B cell (primary cell): ENCODE measurements at regions not wholly inside any gene's neighbourhood (a gene's known extent, or its start where the extent isn't known, plus 50 kb on each side); places are given as distances from the start of the nearest gene placed in this dataset.

Source experiments
- ATAC-seq: fragments of 200-7000 bp; cut with Tn5 transposase; one replicate; pipeline ENCODE4 v1.10.0; 2021; ENCODE audit warnings: low read depth, mild to moderate bottlenecking, moderate number of reproducible peaks, moderate library complexity
- CTCF ChIA-PET: fragments of 350-600 bp; sonication (Branson Sonifier 250); formaldehyde crosslinking; loops from one replicate; lab custom pipeline; 2021; ENCODE audit warnings: antibody characterized with exemption, inconsistent platforms; lab: Charles Lee
- POLR2A ChIA-PET: fragments of 350-600 bp; sonication (Branson Sonifier 250); formaldehyde crosslinking; loops from one replicate; lab custom pipeline; 2021; ENCODE audit warnings: antibody characterized with exemption; lab: Charles Lee
- DNase-seq: peaks from one replicate; pipeline ENCODE4 v3.0.0; 2013
- H2AFZ ChIP-seq: 2 replicates; pipeline ENCODE4 v1.6.1; 2012; ENCODE audit warnings: mild to moderate bottlenecking, low read depth, low read length; ENCODE audit not compliant: insufficient read depth, poor library complexity, severe bottlenecking
- H3K27ac ChIP-seq, 2 donors: 1 replicate in 1 of 2; 2 replicates in 1 of 2; pipeline ENCODE4 v1.5.1; 2012 to 2013; ENCODE audit warnings: low read length in 2 of 2, mild to moderate bottlenecking in 2 of 2, moderate library complexity in 1 of 2
- H3K27me3 ChIP-seq, 4 experiments: fragments of 200-600 bp in 1 of 4; sonication (generic) in 1 of 4; replicated peaks in 1 of 4; 1 replicate in 2 of 4; 2 replicates in 2 of 4; pipeline versions ENCODE4 v1.6.1 to v1.7.0; 2013 to 2016; ENCODE audit warnings: low read length in 3 of 4, mild to moderate bottlenecking in 2 of 4, mixed read lengths in 1 of 4, moderate library complexity in 1 of 4; ENCODE audit not compliant: insufficient read depth in 4 of 4, control insufficient read depth in 3 of 4; ENCODE audit errors: control extremely low read depth in 1 of 4
- H3K36me3 ChIP-seq, 2 experiments: replicated peaks in 1 of 2; 1 replicate in 1 of 2; 2 replicates in 1 of 2; pipeline versions ENCODE4 v1.6.1 to v1.7.1; 2013; ENCODE audit warnings: low read length in 1 of 2; ENCODE audit not compliant: insufficient read depth in 2 of 2, control insufficient read depth in 1 of 2; ENCODE audit errors: control extremely low read depth in 1 of 2, extremely low read depth in 1 of 2
- H3K4me1 ChIP-seq, 2 donors: fragments of 200-600 bp in 1 of 2; sonication (generic) in 1 of 2; 1 replicate in 1 of 2; 2 replicates in 1 of 2; pipeline versions ENCODE4 v1.5.1 to v1.6.1; 2013 to 2017; ENCODE audit warnings: low read length in 2 of 2; ENCODE audit not compliant: control insufficient read depth in 2 of 2, insufficient read depth in 2 of 2
- H3K4me2 ChIP-seq: replicated peaks from 2 replicates; pipeline ENCODE3; 2012; ENCODE audit warnings: mild to moderate bottlenecking, low read depth, low read length; ENCODE audit not compliant: poor library complexity, severe bottlenecking
- H3K4me3 ChIP-seq, 5 experiments: fragments of 200-600 bp in 1 of 5; sonication (generic) in 1 of 5; 1 replicate in 3 of 5; 2 replicates in 2 of 5; pipeline versions ENCODE4 v1.5.1 to v1.7.0; 2011 to 2016; ENCODE audit warnings: low read length in 4 of 5, mild to moderate bottlenecking in 4 of 5, low read depth in 2 of 5, control low read depth in 1 of 5, moderate library complexity in 1 of 5; ENCODE audit not compliant: insufficient read depth in 1 of 5; ENCODE audit errors: control extremely low read depth in 1 of 5, extremely low read depth in 1 of 5
- H3K79me2 ChIP-seq: fragments of 200-600 bp; sonication (generic); one replicate; pipeline ENCODE4 v1.6.0; 2016; ENCODE audit warnings: low read length; ENCODE audit not compliant: control insufficient read depth, insufficient read depth
- H3K9ac ChIP-seq: fragments of 200-600 bp; sonication (generic); 2 replicates; pipeline ENCODE4 v1.6.1; 2017; ENCODE audit warnings: mild to moderate bottlenecking, low read length, moderate library complexity
- H3K9me3 ChIP-seq, 3 donors: one replicate each; pipeline versions ENCODE4 v1.6.1 to v1.7.1; 2013; ENCODE audit warnings: low read length in 2 of 3; ENCODE audit not compliant: control insufficient read depth in 2 of 3, insufficient read depth in 1 of 3; ENCODE audit errors: control extremely low read depth in 1 of 3
- H4K20me1 ChIP-seq: 2 replicates; pipeline ENCODE4 v1.6.0; 2012; ENCODE audit warnings: mild to moderate bottlenecking, low read length; ENCODE audit not compliant: insufficient read depth, control insufficient read depth, poor library complexity, severe bottlenecking
- H3K27ac Mint-ChIP-seq: one replicate; pipeline ENCODE4 v1.8.0; 2021; ENCODE audit warnings: mixed read lengths
- H3K27me3 Mint-ChIP-seq: one replicate; pipeline ENCODE4 v1.8.0; 2021; ENCODE audit warnings: mixed read lengths
- H3K4me1 Mint-ChIP-seq: one replicate; pipeline ENCODE4 v1.8.0; 2021; ENCODE audit warnings: mixed read lengths
- H3K4me3 Mint-ChIP-seq: one replicate; pipeline ENCODE4 v1.8.0; 2021; ENCODE audit warnings: mixed read lengths
- H3K9me3 Mint-ChIP-seq: one replicate; pipeline ENCODE4 v1.8.0; 2022; ENCODE audit warnings: mixed read lengths; ENCODE audit not compliant: insufficient read depth
- EZH2 ChIP-seq: IDR thresholded peaks from 2 replicates; pipeline ENCODE4 v1.6.1; 2012; ENCODE audit warnings: borderline replicate concordance, low read depth, mild to moderate bottlenecking, moderate library complexity, low read length; ENCODE audit not compliant: insufficient read depth, poor library complexity, severe bottlenecking
- WGBS: methylation state at CpG from one replicate; pipeline ENCODE4 v1.1.5; 2013; ENCODE audit warnings: missing lambda C conversion rate; ENCODE audit not compliant: insufficient coverage; 5-methylcytosine and 5-hydroxymethylcytosine counted together
- intact Hi-C: fragments of 100-400 bp; cut with micrococcal nuclease; formaldehyde crosslinking; loops from one replicate; pipeline ENCODE4 v1.10.0; 2022
- TF ChIP-seq, protein P1 (sequence below): fragments of 200-600 bp; IDR thresholded peaks from one replicate; pipeline ENCODE4 v1.8.0; 2022; ENCODE audit warnings: antibody characterized with exemption, mild to moderate bottlenecking

DNA sequence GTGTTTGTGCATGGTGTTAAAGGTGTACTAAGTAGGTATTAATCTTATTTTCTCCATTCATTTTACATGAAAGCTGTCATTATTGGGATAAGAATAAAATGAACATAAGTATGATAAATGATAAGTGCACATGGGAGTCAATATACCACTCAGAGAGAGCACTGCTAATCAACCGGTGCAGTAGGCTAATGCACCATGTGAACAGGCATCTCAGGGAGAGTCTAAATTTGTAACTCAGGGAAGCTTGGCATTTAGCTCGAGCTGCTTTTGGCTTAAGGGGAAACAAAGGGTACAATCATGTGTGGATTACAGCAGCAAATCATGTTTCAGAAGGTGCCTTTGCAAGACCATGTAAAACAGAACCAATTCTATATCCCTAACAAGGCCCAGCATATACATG lies 127.4 kb downstream of the MGST1 start:
- H3K9ac ChIP-seq, result no peak overlapping the region
- no peak for ATAC-seq
- Mint-ChIP-seq H3K4me3 (no peak overlapping the region), H3K9me3 (peaks cover 3% of the 10 kb centered on the region), H3K4me1 (no peaks in the 10 kb centered on the region), H3K27ac (no peak overlapping the region), H3K27me3 (no peaks in the 10 kb centered on the region)
- H2AFZ ChIP-seq, result no peak overlapping the region
- H3K27ac ChIP-seq, result no peak overlapping the region
- DNase-seq, result no peak
- POLR2A ChIA-PET, result no interaction called here
- H3K36me3 ChIP-seq, result no peaks in the 10 kb centered on the region
- TF ChIP-seq, protein P1, sequence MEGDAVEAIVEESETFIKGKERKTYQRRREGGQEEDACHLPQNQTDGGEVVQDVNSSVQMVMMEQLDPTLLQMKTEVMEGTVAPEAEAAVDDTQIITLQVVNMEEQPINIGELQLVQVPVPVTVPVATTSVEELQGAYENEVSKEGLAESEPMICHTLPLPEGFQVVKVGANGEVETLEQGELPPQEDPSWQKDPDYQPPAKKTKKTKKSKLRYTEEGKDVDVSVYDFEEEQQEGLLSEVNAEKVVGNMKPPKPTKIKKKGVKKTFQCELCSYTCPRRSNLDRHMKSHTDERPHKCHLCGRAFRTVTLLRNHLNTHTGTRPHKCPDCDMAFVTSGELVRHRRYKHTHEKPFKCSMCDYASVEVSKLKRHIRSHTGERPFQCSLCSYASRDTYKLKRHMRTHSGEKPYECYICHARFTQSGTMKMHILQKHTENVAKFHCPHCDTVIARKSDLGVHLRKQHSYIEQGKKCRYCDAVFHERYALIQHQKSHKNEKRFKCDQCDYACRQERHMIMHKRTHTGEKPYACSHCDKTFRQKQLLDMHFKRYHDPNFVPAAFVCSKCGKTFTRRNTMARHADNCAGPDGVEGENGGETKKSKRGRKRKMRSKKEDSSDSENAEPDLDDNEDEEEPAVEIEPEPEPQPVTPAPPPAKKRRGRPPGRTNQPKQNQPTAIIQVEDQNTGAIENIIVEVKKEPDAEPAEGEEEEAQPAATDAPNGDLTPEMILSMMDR, result no peak
- no peak for TF ChIP-seq EZH2
- no peaks in the 10 kb centered on the region for H4K20me1 ChIP-seq
- peaks cover 0 to 4% (median 0%) of the 10 kb centered on the region in 3 donors for H3K9me3 ChIP-seq
- CTCF ChIA-PET, result no interaction called here
- 83% methylated on average over 1 of the region's 2 CpGs for WGBS
- H3K4me2 ChIP-seq, result no peak overlapping the region
- H3K4me3 ChIP-seq, result no peak overlapping the region
- H3K4me1 ChIP-seq, result no peaks in the 10 kb centered on the region
- no peaks in the 10 kb centered on the region for H3K79me2 ChIP-seq
- intact Hi-C loops, result no loop called here
- H3K27me3 ChIP-seq, result no peaks in the 10 kb centered on the region

DNA sequence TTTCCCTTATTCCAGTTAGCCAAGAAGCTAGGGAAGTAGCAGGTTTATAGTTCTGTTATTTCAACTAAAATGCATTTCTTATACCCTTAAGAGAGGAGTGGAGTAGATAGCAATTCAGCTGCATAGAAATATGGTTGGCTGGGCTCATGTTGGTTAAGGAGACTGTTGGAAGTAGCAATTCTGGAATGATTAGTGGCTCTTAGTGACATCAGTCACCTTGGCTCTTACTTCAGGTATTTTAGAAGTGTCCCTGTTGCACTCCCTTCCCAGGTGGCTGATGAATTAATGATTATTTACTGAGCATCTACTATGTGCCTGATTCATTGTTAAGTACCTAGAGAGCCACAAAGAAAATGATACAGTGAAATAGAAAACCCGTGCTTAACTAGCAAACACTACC lies 128.1 kb downstream of the MGST1 start:
- no peaks in the 10 kb centered on the region for H3K27me3 ChIP-seq
- DNase-seq (no peak), ATAC-seq (no peak)
- H3K27ac Mint-ChIP-seq, result no peak overlapping the region
- peaks cover 3% of the 10 kb centered on the region for H3K9me3 Mint-ChIP-seq
- WGBS, result no CpG with 5 or more reads among the region's 1 CpG
- no peak overlapping the region for H3K9ac ChIP-seq
- H3K4me2 ChIP-seq, result no peak overlapping the region
- H3K4me3 ChIP-seq, result no peak overlapping the region
- H2AFZ ChIP-seq, result no peak overlapping the region
- no peaks in the 10 kb centered on the region for H3K4me1 ChIP-seq
- H3K79me2 ChIP-seq, result no peaks in the 10 kb centered on the region
- no peaks in the 10 kb centered on the region for H3K4me1 Mint-ChIP-seq
- ChIA-PET CTCF (no interaction called here), POLR2A (no interaction called here)
- no peaks in the 10 kb centered on the region for H4K20me1 ChIP-seq
- peaks cover 0 to 4% (median 0%) of the 10 kb centered on the region in 3 donors for H3K9me3 ChIP-seq
- no peak overlapping the region for H3K27ac ChIP-seq
- intact Hi-C loops, result no loop called here
- H3K36me3 ChIP-seq, result no peaks in the 10 kb centered on the region
- TF ChIP-seq, protein P1, result no peak
- no peaks in the 10 kb centered on the region for H3K27me3 Mint-ChIP-seq
- H3K4me3 Mint-ChIP-seq, result no peak overlapping the region
